ENCODE measurements at regions not wholly inside any gene's neighbourhood (a gene's known extent, or its start where the extent isn't known, plus 50 kb on each side); places are given as distances from the start of the nearest gene placed in this dataset.
"Not testable (repeated sequence)": the region's sequence is repeated elsewhere in the genome, so short reads cannot be mapped to it uniquely, and the experiment has no call there.

- DNase-seq (ENCODE audit: low read depth): no peak
These were observed 142.2 kb downstream of the FAM76B start for GRCh38 chr11:95647355-95647754.

- no peak for DNase-seq (ENCODE audit: low read depth)
These were observed 148.1 kb downstream of the FAM76B start for GRCh38 chr11:95641495-95641894.

- no peak for DNase-seq (ENCODE audit: low read depth)
These were observed 151.1 kb downstream of the FAM76B start for GRCh38 chr11:95638501-95638900.

DNA sequence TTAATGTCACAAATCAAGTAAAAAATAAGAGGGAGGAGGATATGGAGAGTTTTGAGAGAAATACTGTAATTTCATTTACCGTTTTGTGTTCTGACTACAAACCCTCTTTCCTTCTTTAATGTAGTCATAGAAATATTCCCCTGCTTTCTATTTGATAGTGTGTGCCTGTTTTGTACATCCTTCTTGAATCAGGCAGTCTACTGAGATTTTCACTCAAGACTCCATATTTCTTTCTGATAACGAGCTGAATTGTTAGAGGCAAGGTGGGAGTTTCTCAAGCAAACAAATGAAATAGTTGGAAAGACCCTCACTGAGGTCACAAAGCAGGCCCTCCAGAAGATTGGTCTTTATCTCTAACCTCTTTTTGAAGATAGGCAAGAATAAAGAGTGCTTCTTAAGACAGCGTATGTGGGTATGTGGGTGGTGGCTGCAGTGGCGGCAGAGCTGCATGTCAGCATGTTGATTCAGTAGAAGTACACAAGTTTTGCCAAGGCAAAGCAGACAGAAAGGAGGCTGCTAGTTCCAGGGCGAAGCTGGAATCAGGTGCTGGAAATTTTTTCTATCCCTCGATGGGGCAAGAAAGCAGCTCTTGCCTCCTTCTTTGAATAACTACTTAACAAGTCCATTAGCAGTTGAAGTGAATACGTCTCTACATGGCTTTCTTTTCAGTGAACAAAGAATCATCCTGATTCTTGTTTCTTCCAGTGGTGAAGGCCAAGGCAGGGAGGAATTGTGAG is 164.2 kb downstream of the FAM76B start:
- no peak for DNase-seq (ENCODE audit: low read depth)

- no peak for DNase-seq (ENCODE audit: low read depth)
These were observed 173.3 kb downstream of the FAM76B start for GRCh38 chr11:95616256-95616804.

GRCh38 chr11:95611827-95612226 is 177.8 kb downstream of the FAM76B start:
- DNase-seq (ENCODE audit: low read depth): no peak

DNA sequence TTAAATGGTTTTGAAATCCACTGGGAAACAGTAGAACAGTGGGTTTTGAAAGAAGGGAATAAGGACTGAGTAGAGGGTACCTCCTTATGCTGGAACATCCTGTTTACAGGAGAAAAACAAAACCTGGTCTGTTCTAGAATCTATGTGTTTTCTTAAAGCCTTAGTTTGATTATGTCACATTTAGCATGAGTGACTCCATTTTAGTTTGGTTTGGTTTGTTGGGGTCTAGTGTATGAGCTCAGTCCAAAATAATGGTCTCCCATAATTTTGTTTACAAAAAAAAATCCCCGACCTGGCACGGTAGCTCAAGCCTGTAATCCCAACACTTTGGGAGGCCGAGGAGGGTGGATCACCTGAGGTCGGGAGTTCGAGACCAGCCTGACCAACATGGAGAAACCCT is 179.4 kb downstream of the FAM76B start:
- DNase-seq (ENCODE audit: low read depth): not testable (repeated sequence)

DNA sequence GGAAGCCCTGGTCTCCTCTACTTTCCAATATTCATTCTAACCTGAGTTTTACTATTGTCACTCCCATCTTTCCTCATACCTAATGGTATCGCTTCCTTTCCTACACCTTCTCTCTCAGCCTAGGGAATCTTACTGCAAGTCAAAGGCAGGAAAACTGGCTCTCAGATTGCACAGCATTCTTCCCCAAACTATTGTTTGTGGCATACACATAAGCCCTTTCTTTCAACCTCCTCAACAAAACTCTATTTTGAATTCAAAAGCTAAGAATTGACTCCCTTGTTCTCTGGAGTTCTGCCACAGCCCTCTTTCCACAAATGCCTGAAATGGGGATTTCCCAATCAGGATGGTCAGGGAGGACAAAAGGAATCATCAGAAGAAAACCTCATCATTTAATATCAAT is 181.5 kb downstream of the FAM76B start:
- DNase-seq (ENCODE audit: low read depth): no peak

GRCh38 chr11:95606824-95607223 is 182.8 kb downstream of the FAM76B start:
- no peak for DNase-seq (ENCODE audit: low read depth)

DNA sequence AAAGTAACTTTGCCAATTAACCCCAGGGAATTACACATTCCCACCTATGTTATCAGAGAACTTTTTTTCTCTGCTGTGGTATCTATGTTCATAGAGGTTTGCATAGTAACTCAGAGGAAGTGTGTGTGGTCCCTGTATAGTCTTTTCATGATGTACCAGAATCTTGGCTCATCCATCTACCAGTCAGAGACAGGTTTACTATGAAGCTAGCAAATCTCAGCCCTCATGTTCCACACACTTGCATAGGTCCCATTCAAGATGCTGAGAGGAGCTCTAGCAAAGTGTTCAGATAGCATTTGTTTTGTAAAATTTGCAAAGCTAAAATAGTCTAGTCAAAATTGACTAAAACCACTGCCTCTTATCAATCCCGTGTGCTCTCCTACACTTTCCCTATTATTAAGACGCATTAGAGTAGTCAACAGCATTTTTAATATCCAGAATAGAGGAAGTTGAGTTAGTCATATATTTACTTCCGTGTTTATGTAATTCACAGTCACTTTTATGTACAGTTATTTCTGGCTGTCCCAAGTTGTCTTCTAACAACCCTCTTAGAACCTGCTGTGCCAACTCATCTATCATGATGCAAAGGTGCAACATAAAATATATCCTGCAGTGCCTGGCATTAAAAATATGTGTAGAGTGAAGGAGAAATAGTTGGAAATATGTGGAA is 184.2 kb downstream of the FAM76B start:
- DNase-seq (ENCODE audit: low read depth): no peak

DNA sequence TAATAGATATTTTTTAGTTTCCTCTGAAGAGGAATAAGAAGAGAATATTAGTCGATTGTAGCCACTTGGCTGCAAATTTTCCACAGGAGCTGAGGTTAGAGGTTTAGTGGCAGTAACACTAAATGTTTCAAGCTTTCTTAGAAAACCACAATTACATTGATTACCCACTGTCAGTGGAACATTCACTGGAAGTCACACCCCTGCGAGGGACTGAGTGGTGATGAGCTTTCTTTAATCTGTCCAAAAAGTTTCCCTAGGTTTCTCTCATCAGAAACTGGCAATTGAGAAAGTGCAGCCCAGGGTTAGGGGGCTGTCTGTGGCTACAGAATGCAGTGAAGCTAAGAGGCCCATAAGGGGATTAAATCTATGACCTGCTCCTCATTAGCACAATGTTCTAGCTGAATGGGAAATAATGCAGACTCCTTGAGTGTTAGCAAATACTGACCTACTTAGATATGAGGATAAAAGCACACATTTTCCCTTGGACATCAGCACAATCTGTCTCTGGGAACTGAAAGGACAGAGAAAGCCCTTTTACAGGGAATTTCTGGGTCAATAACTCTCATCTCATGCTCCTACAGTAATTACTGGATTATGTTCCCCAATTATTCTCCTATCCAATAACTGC is 189.5 kb downstream of the FAM76B start:
- DNase-seq (ENCODE audit: low read depth): no peak

DNA sequence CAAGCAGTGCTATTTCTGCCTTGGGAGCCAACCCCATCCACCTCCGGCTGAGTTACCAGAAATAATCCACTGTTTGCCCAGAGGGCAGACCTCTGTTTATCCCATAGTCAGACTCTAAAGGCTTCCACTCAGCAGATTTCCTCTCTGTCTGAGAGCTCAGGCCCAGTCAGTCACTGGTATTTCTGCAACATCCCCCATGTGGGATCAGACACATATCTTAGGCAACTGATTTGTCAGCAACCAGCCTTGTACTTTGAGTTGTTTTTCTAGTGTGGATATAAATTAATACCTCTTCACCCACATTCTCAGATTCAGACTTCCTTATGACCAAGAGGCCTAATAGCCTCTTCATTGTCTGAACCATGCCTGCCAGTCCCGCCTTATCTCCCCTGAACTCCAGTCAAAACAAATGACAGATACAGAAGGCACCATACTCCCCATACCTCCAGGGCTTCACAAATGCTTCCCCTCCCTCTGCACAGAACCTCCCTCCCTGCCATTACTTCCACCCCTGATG is 193.6 kb downstream of the FAM76B start:
- DNase-seq (ENCODE audit: low read depth): no peak

- DNase-seq (ENCODE audit: low read depth): no peak
These were observed 194.0 kb downstream of the FAM76B start for GRCh38 chr11:95595541-95595940.

DNA sequence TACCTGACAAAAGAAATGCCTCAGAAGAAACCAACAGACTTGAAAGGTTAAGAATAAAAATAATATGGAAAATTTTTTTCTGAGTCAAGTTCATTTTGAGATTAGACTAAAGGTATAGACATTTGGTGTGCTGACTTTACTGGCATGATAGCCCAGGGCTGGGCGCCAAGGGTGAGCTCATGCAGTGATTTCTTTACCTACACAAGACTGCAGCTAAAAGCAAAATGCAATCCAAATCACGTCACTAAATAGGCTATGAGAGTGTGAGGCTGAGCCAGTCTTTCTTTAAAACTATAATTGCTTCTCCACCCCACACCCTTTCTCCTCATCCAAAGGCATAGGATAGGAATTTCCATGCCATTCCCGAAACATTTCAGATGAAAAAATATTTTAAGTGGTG is 196.5 kb downstream of the FAM76B start:
- no peak for DNase-seq (ENCODE audit: low read depth)

- DNase-seq (ENCODE audit: low read depth): no peak
These were observed 197.1 kb downstream of the FAM76B start for GRCh38 chr11:95592471-95592870.

GRCh38 chr11:95589893-95590612 is 199.5 kb downstream of the FAM76B start:
- no peak for DNase-seq (ENCODE audit: low read depth)

GRCh38 chr11:95588821-95589220 is 200.8 kb downstream of the FAM76B start:
- DNase-seq (ENCODE audit: low read depth): no peak

- DNase-seq (ENCODE audit: low read depth): no peak
These were observed 202.9 kb downstream of the FAM76B start for GRCh38 chr11:95586661-95587060.

DNA sequence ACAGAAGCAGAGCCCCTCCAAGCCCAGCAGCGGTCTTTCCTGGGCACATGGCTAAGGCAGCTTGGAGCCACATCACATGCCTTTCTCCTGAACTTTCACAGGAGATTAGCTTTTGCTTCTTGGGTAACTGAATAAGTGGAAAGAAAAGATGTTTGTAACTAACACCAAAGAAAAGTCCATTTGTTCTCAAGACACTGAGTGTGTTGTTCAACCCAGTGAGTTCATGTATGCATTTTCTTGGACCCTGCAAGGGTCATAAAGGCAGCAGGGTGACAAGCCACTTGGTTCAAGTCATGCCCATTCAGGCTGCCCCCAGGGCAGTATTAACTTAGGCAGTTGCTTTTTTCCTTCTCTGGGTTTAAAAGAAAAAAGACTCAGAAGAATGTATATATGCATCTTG is 203.4 kb downstream of the FAM76B start:
- DNase-seq (ENCODE audit: low read depth): no peak

GRCh38 chr11:95585752-95586077 is 203.9 kb downstream of the FAM76B start:
- no peak for DNase-seq (ENCODE audit: low read depth)

DNA sequence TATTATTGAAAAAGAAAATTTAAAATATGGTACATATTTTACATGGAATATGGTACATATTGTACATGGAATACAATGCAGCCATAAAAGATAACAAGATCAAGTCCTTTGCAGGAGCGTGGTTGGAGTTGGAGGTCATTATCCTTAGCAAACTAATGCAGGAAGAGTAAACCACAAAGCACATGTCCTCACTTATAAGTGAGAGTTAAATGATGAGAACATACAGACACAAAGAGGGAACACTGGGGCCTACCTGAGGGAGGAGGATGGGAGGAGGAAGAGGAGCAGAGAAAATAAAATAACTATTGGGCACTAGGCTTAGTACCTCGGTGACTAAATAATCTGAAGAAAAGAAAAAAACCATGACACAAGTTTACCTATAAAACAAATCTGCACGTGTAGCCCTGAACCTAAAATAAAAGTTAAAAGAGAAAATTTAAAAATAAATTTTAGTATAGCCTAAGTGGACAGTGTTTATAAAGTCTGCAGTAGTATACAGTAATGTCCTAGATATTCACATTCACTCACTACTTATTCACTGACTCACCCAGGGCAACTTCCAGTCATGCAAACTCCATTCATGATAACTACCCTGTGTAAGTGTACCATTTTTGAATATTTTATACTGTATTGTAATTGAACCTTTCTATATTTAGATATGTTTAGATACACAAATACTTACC is 204.4 kb downstream of the FAM76B start:
- no peak for DNase-seq (ENCODE audit: low read depth)

GRCh38 chr11:95584589-95584988 is 205.0 kb downstream of the FAM76B start:
- no peak for DNase-seq (ENCODE audit: low read depth)

Measured in stimulated activated CD8-positive, alpha-beta memory T cell treated with anti-CD3 and anti-CD28 coated beads, Interleukin-7, amount 100 ng/mL, for 24 hours (primary cell).